PC-3 (cell line): ENCODE measurements at regions not wholly inside any gene's neighbourhood (a gene's known extent, or its start where the extent isn't known, plus 50 kb on each side); places are given as distances from the start of the nearest gene placed in this dataset.

Experiments
- ATAC-seq: fragments of 200-7000 bp; cut with Tn5 transposase; 2 replicates; pipeline ENCODE4 v1.9.1; 2020; ENCODE audit warnings: mild to moderate bottlenecking, moderate library complexity
- BruUV-seq: library from RNA; stranded (reverse); fragments of 400-500 nt; replicated peaks from 2 replicates; lab custom pipeline; 2021; lab: Mats Ljungman, UMichigan
- CTCF ChIA-PET: fragments of 300-600 bp; sonication (Branson Sonifier 250); formaldehyde crosslinking; loops from one replicate; lab custom pipeline; 2022; ENCODE audit warnings: antibody characterized with exemption; lab: Charles Lee
- POLR2A ChIA-PET: fragments of 300-600 bp; sonication (Branson Sonifier 250); formaldehyde crosslinking; loops from one replicate; lab custom pipeline; 2022; ENCODE audit warnings: antibody characterized with exemption; ENCODE audit not compliant: unreplicated experiment; lab: Charles Lee
- DNase-seq: peaks from one replicate; pipeline ENCODE4 v3.0.0-alpha.2; 2015
- H2AFZ ChIP-seq: fragments of 300-600 bp; sonication (generic); 2 replicates; pipeline ENCODE4 v1.6.0; 2016; ENCODE audit warnings: antibody characterized with exemption, low read length
- H3F3A ChIP-seq: fragments of 300-600 bp; sonication (generic); one replicate; pipeline ENCODE4 v1.6.0; 2017; ENCODE audit warnings: antibody characterized with exemption, low read length, control low read depth, mild to moderate bottlenecking; ENCODE audit not compliant: unreplicated experiment
- H3K27ac ChIP-seq: fragments of 300-600 bp; sonication (generic); 2 replicates; pipeline ENCODE4 v1.5.1; 2016; ENCODE audit warnings: mild to moderate bottlenecking, low read length
- H3K27me3 ChIP-seq: fragments of 300-600 bp; sonication (generic); 2 replicates; pipeline ENCODE4 v1.6.1; 2016; ENCODE audit warnings: low read length, mixed read lengths
- H3K36me3 ChIP-seq: fragments of 300-600 bp; sonication (generic); 2 replicates; pipeline ENCODE4 v1.6.1; 2016; ENCODE audit warnings: low read depth, mixed run types, low read length, mixed read lengths
- H3K4me1 ChIP-seq: fragments of 300-600 bp; sonication (generic); 2 replicates; pipeline ENCODE4 v1.5.1; 2016; ENCODE audit warnings: low read length; ENCODE audit not compliant: insufficient read depth
- H3K4me2 ChIP-seq: fragments of 300-600 bp; sonication (generic); 2 replicates; pipeline ENCODE4 v1.6.0; 2016; ENCODE audit warnings: low read length
- H3K4me3 ChIP-seq: fragments of 300-600 bp; sonication (generic); 2 replicates; pipeline ENCODE4 v1.5.1; 2016; ENCODE audit warnings: mild to moderate bottlenecking, low read length, mixed read lengths
- H3K79me2 ChIP-seq: fragments of 300-600 bp; sonication (generic); 2 replicates; pipeline ENCODE4 v1.6.1; 2017; ENCODE audit warnings: low read length, mixed read lengths
- H3K9ac ChIP-seq: fragments of 300-600 bp; sonication (generic); 2 replicates; pipeline ENCODE4 v1.6.0; 2016; ENCODE audit warnings: mild to moderate bottlenecking, low read length
- H3K9me2 ChIP-seq: fragments of 300-600 bp; sonication (generic); replicated peaks from 2 replicates; pipeline ENCODE4 v1.6.1; 2016; ENCODE audit warnings: mixed run types, low read length, mixed read lengths
- H3K9me3 ChIP-seq: fragments of 300-600 bp; sonication (generic); 2 replicates; pipeline ENCODE4 v1.6.1; 2016; ENCODE audit warnings: low read length, mixed read lengths
- H4K20me1 ChIP-seq: fragments of 300-600 bp; sonication (generic); 2 replicates; pipeline ENCODE4 v1.6.1; 2016; ENCODE audit warnings: low read length, mixed read lengths
- CTCF ChIP-seq: fragments of 300-600 bp; sonication (generic); conservative IDR thresholded peaks from 2 replicates; pipeline ENCODE4 v1.5.1; 2017; ENCODE audit warnings: antibody characterized with exemption, low read depth, mild to moderate bottlenecking, low read length
- EZH2 ChIP-seq: fragments of 300-600 bp; sonication (generic); IDR thresholded peaks from one replicate; pipeline ENCODE4 v1.6.1; 2017; ENCODE audit warnings: antibody characterized with exemption, mild to moderate bottlenecking, low read length; ENCODE audit not compliant: unreplicated experiment
- EZH2phosphoT487 ChIP-seq: fragments of 300-600 bp; sonication (generic); IDR thresholded peaks from 2 replicates; pipeline ENCODE4 v1.6.1; 2018; ENCODE audit warnings: mild to moderate bottlenecking, antibody characterized with exemption, low read length, borderline replicate concordance
- intact Hi-C: fragments of 100-400 bp; cut with micrococcal nuclease; formaldehyde crosslinking; loops from 2 replicates; pipeline ENCODE4 v1.9.0; 2023

GRCh38 chr16:52312716-52313115, 234.2 kb downstream of the TOX3 start:
- Histone ChIP-seq H3K4me3 (no peak overlapping the region), H3K9me3 (no peaks in the 10 kb centered on the region), H3K4me2 (no peak overlapping the region), H3K36me3 (no peaks in the 10 kb centered on the region), H2AFZ (no peak overlapping the region), H3K79me2 (no peaks in the 10 kb centered on the region), H3K9me2 (no peaks in the 10 kb centered on the region), H3K4me1 (no peaks in the 10 kb centered on the region), H3K27ac (no peak overlapping the region), H3K9ac (no peak overlapping the region), H3F3A (no peaks in the 10 kb centered on the region), H4K20me1 (no peaks in the 10 kb centered on the region), H3K27me3 (no peaks in the 10 kb centered on the region)
- CTCF ChIA-PET, result no interaction called here
- BruUV-seq, result no TSS peak
- ATAC-seq (no peak), DNase-seq (no peak)
- POLR2A ChIA-PET, result no interaction called here
- TF ChIP-seq EZH2 (no peak), EZH2phosphoT487 (no peak), CTCF (no peak)
- intact Hi-C loops, result no loop called here

GRCh38 chr16:52309446-52310416, 237.2 kb downstream of the TOX3 start:
- Histone ChIP-seq H3K9ac (no peak overlapping the region), H3K36me3 (no peaks in the 10 kb centered on the region), H3K9me2 (no peaks in the 10 kb centered on the region), H3K79me2 (no peaks in the 10 kb centered on the region), H3K4me1 (no peaks in the 10 kb centered on the region), H3F3A (no peaks in the 10 kb centered on the region), H2AFZ (no peak overlapping the region), H3K27ac (no peak overlapping the region), H3K9me3 (no peaks in the 10 kb centered on the region), H4K20me1 (no peaks in the 10 kb centered on the region), H3K4me3 (no peak overlapping the region), H3K27me3 (no peaks in the 10 kb centered on the region), H3K4me2 (no peak overlapping the region)
- no peak for ATAC-seq
- POLR2A ChIA-PET, result no interaction called here
- CTCF ChIA-PET, result no interaction called here
- BruUV-seq, result no TSS peak
- intact Hi-C loops, result no loop called here
- TF ChIP-seq EZH2 (no peak), CTCF (no peak), EZH2phosphoT487 (no peak)
- DNase-seq, result no peak

GRCh38 chr16:52308051-52308450, 238.9 kb downstream of the TOX3 start:
- TF ChIP-seq EZH2 (no peak), EZH2phosphoT487 (no peak), CTCF (no peak)
- Histone ChIP-seq H3K9ac (no peak overlapping the region), H2AFZ (no peak overlapping the region), H3K79me2 (no peaks in the 10 kb centered on the region), H3F3A (no peaks in the 10 kb centered on the region), H3K27ac (no peak overlapping the region), H3K9me3 (no peaks in the 10 kb centered on the region), H3K27me3 (no peaks in the 10 kb centered on the region), H3K4me2 (no peak overlapping the region), H3K4me1 (no peaks in the 10 kb centered on the region), H3K36me3 (no peaks in the 10 kb centered on the region), H3K9me2 (no peaks in the 10 kb centered on the region), H4K20me1 (no peaks in the 10 kb centered on the region), H3K4me3 (no peak overlapping the region)
- ChIA-PET CTCF (no interaction called here), POLR2A (no interaction called here)
- intact Hi-C loops, result no loop called here
- ATAC-seq (no peak), DNase-seq (no peak)
- BruUV-seq, result no TSS peak
